Fibroblast of pulmonary artery (primary cell): ENCODE measurements at regions not wholly inside any gene's neighbourhood (a gene's known extent, or its start where the extent isn't known, plus 50 kb on each side); places are given as distances from the start of the nearest gene placed in this dataset.

Experiments used
- DNase-seq: peaks from one replicate; pipeline ENCODE4 v3.0.0-alpha.2; 2010; ENCODE audit warnings: low read depth
- H3K4me3 ChIP-seq: replicated peaks from 2 replicates; pipeline ENCODE4 v1.5.1; 2011; ENCODE audit warnings: low read depth, mild to moderate bottlenecking, control low read depth, low read length, moderate library complexity
- TF ChIP-seq, protein P1 (sequence below): IDR thresholded peaks from 2 replicates; pipeline ENCODE4 v1.5.1; 2011; ENCODE audit warnings: mild to moderate bottlenecking, control low read depth, low read length, inconsistent platforms; ENCODE audit errors: missing control alignments

- no peak overlapping the region for H3K4me3 ChIP-seq
- TF ChIP-seq, protein P1, sequence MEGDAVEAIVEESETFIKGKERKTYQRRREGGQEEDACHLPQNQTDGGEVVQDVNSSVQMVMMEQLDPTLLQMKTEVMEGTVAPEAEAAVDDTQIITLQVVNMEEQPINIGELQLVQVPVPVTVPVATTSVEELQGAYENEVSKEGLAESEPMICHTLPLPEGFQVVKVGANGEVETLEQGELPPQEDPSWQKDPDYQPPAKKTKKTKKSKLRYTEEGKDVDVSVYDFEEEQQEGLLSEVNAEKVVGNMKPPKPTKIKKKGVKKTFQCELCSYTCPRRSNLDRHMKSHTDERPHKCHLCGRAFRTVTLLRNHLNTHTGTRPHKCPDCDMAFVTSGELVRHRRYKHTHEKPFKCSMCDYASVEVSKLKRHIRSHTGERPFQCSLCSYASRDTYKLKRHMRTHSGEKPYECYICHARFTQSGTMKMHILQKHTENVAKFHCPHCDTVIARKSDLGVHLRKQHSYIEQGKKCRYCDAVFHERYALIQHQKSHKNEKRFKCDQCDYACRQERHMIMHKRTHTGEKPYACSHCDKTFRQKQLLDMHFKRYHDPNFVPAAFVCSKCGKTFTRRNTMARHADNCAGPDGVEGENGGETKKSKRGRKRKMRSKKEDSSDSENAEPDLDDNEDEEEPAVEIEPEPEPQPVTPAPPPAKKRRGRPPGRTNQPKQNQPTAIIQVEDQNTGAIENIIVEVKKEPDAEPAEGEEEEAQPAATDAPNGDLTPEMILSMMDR = no peak
- DNase-seq = no peak
These were observed 415.0 kb upstream of the SLITRK1 start for GRCh38 chr13:84297251-84297650.

- TF ChIP-seq, protein P1 = no peak
- DNase-seq = no peak
- H3K4me3 ChIP-seq = no peak overlapping the region
These were observed 414.1 kb upstream of the SLITRK1 start for GRCh38 chr13:84296401-84296800.

- TF ChIP-seq, protein P1 = no peak
- no peak overlapping the region for H3K4me3 ChIP-seq
- no peak for DNase-seq
These were observed 412.3 kb upstream of the SLITRK1 start for GRCh38 chr13:84294576-84294975.

DNA sequence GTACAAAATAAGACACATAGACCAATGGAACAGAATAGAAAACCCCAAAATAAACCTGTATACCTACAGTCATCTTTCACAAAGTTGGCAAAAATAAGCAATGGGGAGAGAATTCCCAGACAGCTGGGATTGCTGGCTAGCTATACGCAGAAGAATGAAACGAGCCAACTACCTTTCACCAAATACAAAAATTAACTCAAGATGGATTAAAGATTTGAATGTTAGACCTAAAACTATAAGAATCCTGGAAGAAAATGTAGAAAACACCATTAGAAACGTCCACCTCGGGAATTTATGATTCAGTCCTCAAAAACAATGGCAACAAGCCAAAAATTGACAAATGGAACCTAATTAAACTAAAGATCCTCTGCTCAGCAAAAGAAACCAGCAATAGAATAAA lies 408.1 kb upstream of the SLITRK1 start:
- no peak for DNase-seq
- TF ChIP-seq, protein P1 = no peak
- H3K4me3 ChIP-seq = no peak overlapping the region

GRCh38 chr13:84279166-84279565 lies 396.9 kb upstream of the SLITRK1 start:
- TF ChIP-seq, protein P1 = no peak
- no peak overlapping the region for H3K4me3 ChIP-seq
- DNase-seq = no peak

GRCh38 chr13:84272877-84273562 lies 390.7 kb upstream of the SLITRK1 start:
- H3K4me3 ChIP-seq = no peak overlapping the region
- TF ChIP-seq, protein P1 = no peak
- no peak for DNase-seq

DNA sequence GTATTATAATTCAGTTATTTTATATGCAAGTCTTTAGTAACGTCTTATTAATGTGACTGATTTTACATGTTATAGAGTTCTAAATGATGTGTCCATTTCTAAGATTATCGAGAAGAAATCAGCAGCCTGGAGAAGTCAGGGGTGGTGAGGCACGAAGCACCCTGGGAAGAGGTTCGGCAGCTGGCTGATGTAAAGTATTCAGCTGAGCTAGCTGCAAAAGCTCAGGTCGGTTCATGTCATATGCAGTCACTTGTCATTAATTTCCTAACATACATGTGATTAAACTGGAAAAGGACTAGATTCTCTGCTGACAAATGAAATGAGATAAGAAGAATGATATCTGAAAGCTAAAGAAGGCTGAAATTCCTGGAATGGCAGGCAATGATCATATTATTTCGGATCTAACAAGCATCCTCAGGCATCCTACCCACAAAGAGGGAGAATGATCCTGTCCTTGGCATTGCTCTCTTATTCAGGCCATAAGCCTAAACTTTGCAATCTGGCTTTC lies 383.0 kb upstream of the SLITRK1 start:
- no peak overlapping the region for H3K4me3 ChIP-seq
- TF ChIP-seq, protein P1 = no peak
- no peak for DNase-seq
